ENCODE measurements at regions not wholly inside any gene's neighbourhood (a gene's known extent, or its start where the extent isn't known, plus 50 kb on each side); places are given as distances from the start of the nearest gene placed in this dataset.

DNA sequence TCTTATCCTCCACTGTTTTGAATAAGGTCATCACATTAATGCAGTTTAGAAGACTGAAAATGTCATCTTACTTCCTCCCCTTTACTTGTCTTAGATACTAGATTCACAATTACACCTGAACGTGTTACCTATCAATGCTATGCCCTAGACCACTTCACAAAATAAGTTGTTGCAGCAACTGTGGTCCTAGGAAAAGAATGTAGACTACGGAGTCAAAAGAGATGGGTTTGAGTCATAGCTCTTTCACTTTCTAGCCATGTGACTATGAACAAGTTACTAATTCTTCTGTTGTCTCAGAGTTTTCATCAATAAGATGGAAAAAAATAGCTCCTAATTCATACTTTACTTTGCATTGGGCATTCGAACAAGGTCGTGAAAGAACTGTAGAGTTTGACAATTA is 164.3 kb upstream of the PREP start:
- no peak overlapping the region for H3K27ac ChIP-seq (ENCODE audit: low read depth)
- no peak overlapping the region for H3K4me2 ChIP-seq
- H3K27me3 Mint-ChIP-seq (ENCODE audit: insufficient read depth, low read depth, poor library complexity), result peaks cover 2% of the 10 kb centered on the region
- no peak overlapping the region for H3K4me3 ChIP-seq
- H3K9me3 Mint-ChIP-seq, result no peaks in the 10 kb centered on the region
- no peaks in the 10 kb centered on the region for H3K27me3 ChIP-seq (ENCODE audit: insufficient read depth)
- TF ChIP-seq ZNF114 (CRISPR knock-in tag; IDR thresholded peaks at IDR 0.05), result no peak
- no peak for TF ChIP-seq POLR2AphosphoS5 (IDR thresholded peaks at IDR 0.05; ENCODE audit: low read depth)
- TF ChIP-seq CREB1 (CRISPR knock-in tag; IDR thresholded peaks at IDR 0.05; ENCODE audit: low read depth), result no peak
- no peak for TF ChIP-seq ZNF331 (CRISPR knock-in tag; IDR thresholded peaks at IDR 0.05; ENCODE audit: low read depth)
- TF ChIP-seq, protein P1, sequence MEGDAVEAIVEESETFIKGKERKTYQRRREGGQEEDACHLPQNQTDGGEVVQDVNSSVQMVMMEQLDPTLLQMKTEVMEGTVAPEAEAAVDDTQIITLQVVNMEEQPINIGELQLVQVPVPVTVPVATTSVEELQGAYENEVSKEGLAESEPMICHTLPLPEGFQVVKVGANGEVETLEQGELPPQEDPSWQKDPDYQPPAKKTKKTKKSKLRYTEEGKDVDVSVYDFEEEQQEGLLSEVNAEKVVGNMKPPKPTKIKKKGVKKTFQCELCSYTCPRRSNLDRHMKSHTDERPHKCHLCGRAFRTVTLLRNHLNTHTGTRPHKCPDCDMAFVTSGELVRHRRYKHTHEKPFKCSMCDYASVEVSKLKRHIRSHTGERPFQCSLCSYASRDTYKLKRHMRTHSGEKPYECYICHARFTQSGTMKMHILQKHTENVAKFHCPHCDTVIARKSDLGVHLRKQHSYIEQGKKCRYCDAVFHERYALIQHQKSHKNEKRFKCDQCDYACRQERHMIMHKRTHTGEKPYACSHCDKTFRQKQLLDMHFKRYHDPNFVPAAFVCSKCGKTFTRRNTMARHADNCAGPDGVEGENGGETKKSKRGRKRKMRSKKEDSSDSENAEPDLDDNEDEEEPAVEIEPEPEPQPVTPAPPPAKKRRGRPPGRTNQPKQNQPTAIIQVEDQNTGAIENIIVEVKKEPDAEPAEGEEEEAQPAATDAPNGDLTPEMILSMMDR (conservative IDR thresholded peaks at IDR 0.05; ENCODE audit: low read depth in 2 of 2), result no peak
- no peak for TF ChIP-seq JUNB (IDR thresholded peaks at IDR 0.05; ENCODE audit: unreplicated experiment)
- TF ChIP-seq NANOG (IDR thresholded peaks at IDR 0.05; ENCODE audit: borderline replicate concordance), result no peak
- no peak for TF ChIP-seq STAT1 (IDR thresholded peaks at IDR 0.05; ENCODE audit: unreplicated experiment)
- TF ChIP-seq EZH2 (IDR thresholded peaks at IDR 0.05; ENCODE audit: low read depth, unreplicated experiment), result no peak
- TF ChIP-seq, protein P2, sequence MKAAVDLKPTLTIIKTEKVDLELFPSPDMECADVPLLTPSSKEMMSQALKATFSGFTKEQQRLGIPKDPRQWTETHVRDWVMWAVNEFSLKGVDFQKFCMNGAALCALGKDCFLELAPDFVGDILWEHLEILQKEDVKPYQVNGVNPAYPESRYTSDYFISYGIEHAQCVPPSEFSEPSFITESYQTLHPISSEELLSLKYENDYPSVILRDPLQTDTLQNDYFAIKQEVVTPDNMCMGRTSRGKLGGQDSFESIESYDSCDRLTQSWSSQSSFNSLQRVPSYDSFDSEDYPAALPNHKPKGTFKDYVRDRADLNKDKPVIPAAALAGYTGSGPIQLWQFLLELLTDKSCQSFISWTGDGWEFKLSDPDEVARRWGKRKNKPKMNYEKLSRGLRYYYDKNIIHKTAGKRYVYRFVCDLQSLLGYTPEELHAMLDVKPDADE (IDR thresholded peaks at IDR 0.05), result no peak
- TF ChIP-seq, protein P3, sequence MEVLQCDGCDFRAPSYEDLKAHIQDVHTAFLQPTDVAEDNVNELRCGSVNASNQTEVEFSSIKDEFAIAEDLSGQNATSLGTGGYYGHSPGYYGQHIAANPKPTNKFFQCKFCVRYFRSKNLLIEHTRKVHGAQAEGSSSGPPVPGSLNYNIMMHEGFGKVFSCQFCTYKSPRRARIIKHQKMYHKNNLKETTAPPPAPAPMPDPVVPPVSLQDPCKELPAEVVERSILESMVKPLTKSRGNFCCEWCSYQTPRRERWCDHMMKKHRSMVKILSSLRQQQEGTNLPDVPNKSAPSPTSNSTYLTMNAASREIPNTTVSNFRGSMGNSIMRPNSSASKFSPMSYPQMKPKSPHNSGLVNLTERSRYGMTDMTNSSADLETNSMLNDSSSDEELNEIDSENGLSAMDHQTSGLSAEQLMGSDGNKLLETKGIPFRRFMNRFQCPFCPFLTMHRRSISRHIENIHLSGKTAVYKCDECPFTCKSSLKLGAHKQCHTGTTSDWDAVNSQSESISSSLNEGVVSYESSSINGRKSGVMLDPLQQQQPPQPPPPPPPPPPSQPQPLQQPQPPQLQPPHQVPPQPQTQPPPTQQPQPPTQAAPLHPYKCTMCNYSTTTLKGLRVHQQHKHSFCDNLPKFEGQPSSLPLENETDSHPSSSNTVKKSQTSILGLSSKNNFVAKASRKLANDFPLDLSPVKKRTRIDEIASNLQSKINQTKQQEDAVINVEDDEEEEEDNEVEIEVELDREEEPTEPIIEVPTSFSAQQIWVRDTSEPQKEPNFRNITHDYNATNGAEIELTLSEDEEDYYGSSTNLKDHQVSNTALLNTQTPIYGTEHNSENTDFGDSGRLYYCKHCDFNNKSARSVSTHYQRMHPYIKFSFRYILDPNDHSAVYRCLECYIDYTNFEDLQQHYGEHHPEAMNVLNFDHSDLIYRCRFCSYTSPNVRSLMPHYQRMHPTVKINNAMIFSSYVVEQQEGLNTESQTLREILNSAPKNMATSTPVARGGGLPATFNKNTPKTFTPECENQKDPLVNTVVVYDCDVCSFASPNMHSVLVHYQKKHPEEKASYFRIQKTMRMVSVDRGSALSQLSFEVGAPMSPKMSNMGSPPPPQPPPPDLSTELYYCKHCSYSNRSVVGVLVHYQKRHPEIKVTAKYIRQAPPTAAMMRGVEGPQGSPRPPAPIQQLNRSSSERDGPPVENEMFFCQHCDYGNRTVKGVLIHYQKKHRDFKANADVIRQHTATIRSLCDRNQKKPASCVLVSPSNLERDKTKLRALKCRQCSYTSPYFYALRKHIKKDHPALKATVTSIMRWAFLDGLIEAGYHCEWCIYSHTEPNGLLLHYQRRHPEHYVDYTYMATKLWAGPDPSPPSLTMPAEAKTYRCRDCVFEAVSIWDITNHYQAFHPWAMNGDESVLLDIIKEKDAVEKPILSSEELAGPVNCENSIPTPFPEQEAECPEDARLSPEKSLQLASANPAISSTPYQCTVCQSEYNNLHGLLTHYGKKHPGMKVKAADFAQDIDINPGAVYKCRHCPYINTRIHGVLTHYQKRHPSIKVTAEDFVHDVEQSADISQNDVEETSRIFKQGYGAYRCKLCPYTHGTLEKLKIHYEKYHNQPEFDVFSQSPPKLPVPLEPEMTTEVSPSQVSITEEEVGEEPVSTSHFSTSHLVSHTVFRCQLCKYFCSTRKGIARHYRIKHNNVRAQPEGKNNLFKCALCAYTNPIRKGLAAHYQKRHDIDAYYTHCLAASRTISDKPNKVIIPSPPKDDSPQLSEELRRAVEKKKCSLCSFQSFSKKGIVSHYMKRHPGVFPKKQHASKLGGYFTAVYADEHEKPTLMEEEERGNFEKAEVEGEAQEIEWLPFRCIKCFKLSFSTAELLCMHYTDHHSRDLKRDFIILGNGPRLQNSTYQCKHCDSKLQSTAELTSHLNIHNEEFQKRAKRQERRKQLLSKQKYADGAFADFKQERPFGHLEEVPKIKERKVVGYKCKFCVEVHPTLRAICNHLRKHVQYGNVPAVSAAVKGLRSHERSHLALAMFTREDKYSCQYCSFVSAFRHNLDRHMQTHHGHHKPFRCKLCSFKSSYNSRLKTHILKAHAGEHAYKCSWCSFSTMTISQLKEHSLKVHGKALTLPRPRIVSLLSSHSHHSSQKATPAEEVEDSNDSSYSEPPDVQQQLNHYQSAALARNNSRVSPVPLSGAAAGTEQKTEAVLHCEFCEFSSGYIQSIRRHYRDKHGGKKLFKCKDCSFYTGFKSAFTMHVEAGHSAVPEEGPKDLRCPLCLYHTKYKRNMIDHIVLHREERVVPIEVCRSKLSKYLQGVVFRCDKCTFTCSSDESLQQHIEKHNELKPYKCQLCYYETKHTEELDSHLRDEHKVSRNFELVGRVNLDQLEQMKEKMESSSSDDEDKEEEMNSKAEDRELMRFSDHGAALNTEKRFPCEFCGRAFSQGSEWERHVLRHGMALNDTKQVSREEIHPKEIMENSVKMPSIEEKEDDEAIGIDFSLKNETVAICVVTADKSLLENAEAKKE (CRISPR knock-in tag; IDR thresholded peaks at IDR 0.05), result no peak
- no peak for TF ChIP-seq EZH2phosphoT487 (IDR thresholded peaks at IDR 0.05; ENCODE audit: unreplicated experiment)
- TF ChIP-seq, protein P4, sequence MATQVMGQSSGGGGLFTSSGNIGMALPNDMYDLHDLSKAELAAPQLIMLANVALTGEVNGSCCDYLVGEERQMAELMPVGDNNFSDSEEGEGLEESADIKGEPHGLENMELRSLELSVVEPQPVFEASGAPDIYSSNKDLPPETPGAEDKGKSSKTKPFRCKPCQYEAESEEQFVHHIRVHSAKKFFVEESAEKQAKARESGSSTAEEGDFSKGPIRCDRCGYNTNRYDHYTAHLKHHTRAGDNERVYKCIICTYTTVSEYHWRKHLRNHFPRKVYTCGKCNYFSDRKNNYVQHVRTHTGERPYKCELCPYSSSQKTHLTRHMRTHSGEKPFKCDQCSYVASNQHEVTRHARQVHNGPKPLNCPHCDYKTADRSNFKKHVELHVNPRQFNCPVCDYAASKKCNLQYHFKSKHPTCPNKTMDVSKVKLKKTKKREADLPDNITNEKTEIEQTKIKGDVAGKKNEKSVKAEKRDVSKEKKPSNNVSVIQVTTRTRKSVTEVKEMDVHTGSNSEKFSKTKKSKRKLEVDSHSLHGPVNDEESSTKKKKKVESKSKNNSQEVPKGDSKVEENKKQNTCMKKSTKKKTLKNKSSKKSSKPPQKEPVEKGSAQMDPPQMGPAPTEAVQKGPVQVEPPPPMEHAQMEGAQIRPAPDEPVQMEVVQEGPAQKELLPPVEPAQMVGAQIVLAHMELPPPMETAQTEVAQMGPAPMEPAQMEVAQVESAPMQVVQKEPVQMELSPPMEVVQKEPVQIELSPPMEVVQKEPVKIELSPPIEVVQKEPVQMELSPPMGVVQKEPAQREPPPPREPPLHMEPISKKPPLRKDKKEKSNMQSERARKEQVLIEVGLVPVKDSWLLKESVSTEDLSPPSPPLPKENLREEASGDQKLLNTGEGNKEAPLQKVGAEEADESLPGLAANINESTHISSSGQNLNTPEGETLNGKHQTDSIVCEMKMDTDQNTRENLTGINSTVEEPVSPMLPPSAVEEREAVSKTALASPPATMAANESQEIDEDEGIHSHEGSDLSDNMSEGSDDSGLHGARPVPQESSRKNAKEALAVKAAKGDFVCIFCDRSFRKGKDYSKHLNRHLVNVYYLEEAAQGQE (IDR thresholded peaks at IDR 0.05; ENCODE audit: unreplicated experiment), result no peak
- DNase-seq (ENCODE audit: low spot score), result no peak
- no peaks in the 10 kb centered on the region for H4K20me1 ChIP-seq (replicated peaks; ENCODE audit: insufficient read depth)
- no peaks in the 10 kb centered on the region for H3K36me3 Mint-ChIP-seq (ENCODE audit: low read depth)
- H3K9me2 ChIP-seq (ENCODE audit: insufficient read depth), result 0 out of 2 replicates have a peak, but pooled peaks cover 3% of the 10 kb centered on the region
- H3K79me2 ChIP-seq (replicated peaks; ENCODE audit: insufficient read depth), result no peaks in the 10 kb centered on the region
- no peaks in the 10 kb centered on the region for H3F3A ChIP-seq (replicated peaks; ENCODE audit: low read depth)
- no peak overlapping the region for H3K4me3 Mint-ChIP-seq
- H3K27ac Mint-ChIP-seq, result no peak overlapping the region
- H3K4me1 ChIP-seq (ENCODE audit: insufficient read depth), result peaks cover 4% of the 10 kb centered on the region; the same call in 1 of the 2 replicates
- H2AFZ ChIP-seq, result no peak overlapping the region
- ATAC-seq, result no peak
- H3K36me3 ChIP-seq (ENCODE audit: insufficient read depth), result no peaks in the 10 kb centered on the region
- peaks cover 9% of the 10 kb centered on the region for H3K4me1 Mint-ChIP-seq
